ENCODE measurements at regions not wholly inside any gene's neighbourhood (a gene's known extent, or its start where the extent isn't known, plus 50 kb on each side); places are given as distances from the start of the nearest gene placed in this dataset.

DNA sequence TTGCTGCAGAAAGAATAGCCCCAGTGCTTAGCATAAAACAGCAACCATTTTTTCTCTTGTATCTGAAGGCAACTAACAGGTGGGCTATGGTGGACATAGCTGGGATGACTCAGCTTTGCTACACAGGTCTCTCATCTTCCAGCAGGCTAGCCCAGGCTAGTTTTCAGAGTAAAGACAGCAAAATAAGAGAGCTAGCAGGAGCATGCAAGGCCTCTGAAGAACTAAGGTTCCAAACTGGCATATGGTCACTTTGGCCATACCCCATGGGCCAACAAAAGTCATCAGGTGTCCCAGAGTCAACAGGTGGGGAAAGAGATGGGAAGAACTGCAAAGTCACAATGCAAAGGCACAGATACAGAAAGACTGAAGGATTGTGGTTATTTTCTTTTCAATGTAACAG lies 571.6 kb upstream of the MGMT start:
- TF ChIP-seq, protein P1, sequence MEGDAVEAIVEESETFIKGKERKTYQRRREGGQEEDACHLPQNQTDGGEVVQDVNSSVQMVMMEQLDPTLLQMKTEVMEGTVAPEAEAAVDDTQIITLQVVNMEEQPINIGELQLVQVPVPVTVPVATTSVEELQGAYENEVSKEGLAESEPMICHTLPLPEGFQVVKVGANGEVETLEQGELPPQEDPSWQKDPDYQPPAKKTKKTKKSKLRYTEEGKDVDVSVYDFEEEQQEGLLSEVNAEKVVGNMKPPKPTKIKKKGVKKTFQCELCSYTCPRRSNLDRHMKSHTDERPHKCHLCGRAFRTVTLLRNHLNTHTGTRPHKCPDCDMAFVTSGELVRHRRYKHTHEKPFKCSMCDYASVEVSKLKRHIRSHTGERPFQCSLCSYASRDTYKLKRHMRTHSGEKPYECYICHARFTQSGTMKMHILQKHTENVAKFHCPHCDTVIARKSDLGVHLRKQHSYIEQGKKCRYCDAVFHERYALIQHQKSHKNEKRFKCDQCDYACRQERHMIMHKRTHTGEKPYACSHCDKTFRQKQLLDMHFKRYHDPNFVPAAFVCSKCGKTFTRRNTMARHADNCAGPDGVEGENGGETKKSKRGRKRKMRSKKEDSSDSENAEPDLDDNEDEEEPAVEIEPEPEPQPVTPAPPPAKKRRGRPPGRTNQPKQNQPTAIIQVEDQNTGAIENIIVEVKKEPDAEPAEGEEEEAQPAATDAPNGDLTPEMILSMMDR (IDR thresholded peaks at IDR 0.05) = no peak
- TF ChIP-seq POLR2A (IDR thresholded peaks at IDR 0.05) = no peak

Measured in ovary (tissue), 3 donors.